Stimulated activated CD4-positive, alpha-beta T cell treated with anti-CD3 and anti-CD28 coated beads, Interleukin-2, amount 100 ng/mL, for 24 hours (primary cell): ENCODE measurements at regions not wholly inside any gene's neighbourhood (a gene's known extent, or its start where the extent isn't known, plus 50 kb on each side); places are given as distances from the start of the nearest gene placed in this dataset.
"Not testable (repeated sequence)": the region's sequence is repeated elsewhere in the genome, so short reads cannot be mapped to it uniquely, and the experiment has no call there.

ENCODE experiments used
- DNase-seq, 2 donors: peaks; one replicate each; pipeline ENCODE4 v3.0.0-alpha.2; 2020

DNA sequence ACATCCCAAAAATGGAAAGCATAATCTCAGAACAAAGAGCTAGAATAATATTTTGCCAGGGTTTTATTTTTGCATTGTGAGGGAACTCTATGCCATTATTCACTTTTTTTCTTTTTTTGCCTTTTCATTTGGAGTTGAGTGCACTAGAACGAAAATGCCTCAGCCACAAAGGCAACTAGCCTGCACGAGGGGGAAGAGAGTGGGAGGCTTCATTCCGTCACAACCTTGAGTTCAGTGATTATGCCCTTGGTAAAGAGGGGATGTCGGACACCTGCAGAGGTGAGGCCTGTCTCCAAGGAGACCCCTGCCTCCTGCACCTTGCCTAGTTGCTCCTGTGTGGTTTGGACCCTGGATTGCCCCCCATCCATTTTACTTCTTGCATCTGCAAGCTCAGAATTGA is 232.7 kb downstream of the TEX36 start:
- no peak for DNase-seq

GRCh38 chr10:125449571-125449970 is 233.4 kb downstream of the TEX36 start:
- DNase-seq, result no peak

DNA sequence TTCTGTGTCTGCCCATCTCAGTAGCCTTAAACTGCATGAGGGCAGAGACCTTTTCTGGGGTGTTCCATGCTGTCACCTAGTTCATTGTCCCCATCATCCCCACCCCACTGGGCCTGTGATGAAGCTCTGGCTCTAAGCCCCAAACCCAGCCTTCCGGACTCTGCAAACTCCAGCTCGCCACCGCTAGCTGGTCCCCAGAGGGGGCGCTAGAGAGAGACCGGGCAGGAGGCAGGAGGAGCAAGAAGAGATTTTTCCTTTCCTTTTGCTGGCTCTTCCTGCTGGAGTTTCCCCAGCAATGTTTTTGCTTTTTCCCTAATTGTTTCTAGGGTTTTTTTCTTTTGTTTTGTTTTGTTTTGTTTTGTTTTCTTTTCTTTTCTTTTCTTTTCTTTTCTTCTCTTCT is 234.4 kb downstream of the TEX36 start:
- DNase-seq, result peak in 1 of 2 donors; percentile 4

DNA sequence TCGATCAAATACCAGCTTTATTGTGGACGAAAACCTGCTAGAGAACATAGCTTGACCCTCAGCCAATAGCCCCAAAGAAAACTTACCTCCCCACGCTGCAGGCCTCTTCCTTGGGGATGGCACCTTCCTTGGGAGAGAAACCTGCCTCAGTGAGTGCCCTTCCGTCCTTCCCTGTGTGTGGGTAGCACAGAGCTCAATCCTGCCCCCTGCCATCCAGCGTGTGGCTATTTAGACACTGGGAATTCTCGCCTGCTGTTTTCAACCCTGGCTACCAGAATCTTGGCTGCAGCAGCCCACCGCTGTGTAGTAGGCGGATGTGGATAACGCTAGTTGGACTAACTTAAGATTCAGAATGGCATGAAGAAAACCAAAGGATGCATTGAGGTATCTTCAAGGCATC is 238.2 kb downstream of the TEX36 start:
- DNase-seq, result no peak

DNA sequence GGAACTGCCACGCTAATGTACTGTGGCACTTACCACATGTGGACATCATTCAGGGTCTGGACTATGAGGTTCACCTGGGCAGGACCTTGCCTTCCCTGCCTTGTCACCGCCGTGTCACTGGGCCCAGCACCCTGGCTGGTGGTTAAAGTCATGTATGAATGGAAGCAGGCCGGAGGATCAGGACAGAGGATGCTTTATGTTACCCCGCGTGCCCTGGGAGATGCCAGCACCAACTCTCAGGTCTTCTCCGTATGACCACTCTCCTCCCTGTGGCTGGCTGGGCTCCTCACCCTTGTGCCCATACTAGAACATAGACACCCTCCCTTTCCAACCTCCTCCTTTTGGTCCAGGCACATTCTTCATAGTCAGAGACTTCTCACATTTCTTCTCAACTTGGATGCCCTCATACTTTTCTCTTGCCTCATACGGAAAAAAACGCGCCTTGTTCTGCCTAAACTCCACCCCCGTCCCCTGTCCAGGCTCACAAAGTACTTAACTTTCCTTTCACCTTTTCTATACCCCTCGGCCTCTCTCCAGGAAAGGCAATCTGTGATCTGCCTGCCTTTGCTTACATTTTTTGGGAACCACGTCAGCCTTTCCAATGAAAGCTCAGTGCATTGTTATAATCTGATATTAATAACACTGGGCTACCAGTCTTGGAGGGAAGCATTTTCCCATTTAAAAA is 240.0 kb downstream of the TEX36 start:
- no peak for DNase-seq

DNA sequence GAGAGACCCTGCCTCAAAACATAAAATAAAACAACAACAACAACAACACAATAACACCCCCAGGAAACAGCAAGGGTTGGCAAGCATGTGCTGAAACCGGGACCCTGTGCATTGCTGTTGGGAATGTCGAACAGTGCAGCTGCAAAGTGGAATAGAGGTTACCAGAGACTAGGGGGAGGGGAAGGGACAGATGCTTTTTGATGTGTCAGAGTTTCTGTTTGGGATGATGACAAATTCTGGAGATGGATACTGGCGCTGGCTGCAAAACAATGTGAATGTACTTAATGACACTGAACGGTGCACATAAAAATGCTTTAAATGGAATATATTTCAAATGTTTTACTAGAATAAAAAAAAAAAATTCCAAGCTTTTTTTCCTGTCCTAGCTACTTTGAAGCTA is 241.8 kb downstream of the TEX36 start:
- no peak for DNase-seq

GRCh38 chr10:125431149-125431548 is 251.8 kb downstream of the TEX36 start:
- no peak for DNase-seq

GRCh38 chr10:125428054-125428453 is 254.9 kb downstream of the TEX36 start:
- no peak for DNase-seq

DNA sequence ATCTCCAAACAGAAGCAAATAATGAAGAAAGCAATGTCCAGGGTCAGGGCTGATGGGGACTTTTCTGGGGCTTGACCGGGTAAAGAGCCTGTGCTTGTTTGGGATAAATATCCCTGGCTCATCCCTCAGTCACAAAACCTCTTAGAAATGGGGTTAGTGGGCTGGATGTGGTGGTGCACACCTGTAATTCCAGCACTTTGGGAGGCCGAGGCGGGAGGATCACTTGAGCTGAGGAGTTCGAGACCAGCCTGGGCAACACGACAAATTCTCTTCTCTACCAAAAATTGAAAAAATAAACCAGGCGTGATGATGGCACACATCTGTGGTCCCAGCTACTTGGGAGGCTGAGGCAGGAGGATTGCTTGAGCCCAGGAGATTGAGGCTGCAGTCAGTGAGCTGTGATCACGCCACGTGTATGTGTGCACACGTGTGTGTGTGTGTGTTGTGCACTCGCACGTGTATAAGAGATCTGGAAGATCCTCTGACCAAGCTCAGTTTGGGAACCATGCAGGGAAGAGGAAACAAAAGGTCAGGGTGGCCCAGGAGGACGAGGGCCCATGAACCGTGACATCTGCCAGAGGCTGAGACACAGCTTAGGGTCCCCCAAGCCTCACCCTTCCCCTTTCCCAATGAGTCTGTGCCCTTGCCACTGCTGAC is 258.6 kb downstream of the TEX36 start:
- DNase-seq, result no peak

DNA sequence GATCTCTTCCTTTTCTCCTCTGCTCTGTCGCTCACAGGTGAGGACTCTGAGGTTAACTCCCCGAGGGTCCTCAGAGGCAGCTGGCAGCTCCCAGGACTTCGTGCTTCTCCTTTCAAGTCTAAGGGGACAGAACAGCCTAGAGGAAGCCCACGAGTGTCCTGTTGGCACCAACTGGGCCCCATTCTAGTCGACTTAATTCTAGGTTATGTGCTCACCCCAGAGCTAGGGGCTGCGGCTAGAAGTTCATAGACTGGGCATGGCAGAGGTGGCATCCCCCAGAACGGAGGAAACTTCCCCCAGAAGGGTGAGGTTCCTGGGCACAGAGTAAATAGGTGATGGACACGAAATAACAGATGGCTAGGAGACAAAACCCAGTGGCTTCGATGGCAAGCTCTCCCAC is 259.4 kb downstream of the TEX36 start:
- DNase-seq, result no peak

DNA sequence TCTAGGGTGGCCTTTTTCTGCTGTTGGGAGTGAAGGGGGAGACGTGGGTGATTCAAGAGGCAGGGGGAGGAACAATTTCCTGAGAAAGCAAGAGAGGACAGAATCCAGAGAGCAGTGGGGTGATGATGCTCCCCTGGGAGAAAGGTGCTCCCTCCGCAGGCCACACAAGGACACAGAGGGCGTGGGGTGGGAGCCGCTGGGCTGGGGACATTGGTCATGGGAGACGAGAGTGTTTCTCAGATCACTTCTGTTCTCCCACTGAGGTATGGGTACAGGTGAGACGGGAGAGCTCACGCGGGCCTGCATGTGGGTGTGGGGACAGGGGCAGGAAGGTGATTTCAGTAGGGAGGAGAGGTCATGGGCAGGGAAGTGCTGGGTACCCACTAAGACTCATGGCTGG is 259.5 kb upstream of the CTBP2 start:
- no peak for DNase-seq

DNA sequence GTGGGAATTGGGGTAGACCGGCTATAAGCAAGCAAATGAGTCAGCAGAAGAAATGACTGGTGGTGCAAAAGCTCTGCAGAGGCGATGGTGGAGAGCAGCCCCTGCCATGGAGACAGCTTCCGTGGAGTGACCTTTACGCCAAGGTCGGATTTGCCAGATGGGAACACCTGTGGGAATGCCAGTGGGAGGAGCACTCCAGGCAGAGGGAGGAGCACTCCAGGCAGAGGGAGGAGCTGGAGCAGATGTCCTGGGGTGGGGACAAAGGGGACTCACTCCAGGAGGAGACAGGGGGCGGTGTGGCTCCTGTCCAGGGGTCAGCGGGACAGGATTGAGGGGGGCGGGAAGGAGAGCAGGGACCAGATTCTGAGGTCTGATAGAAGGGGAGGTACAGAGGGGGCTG is 258.8 kb upstream of the CTBP2 start:
- no peak for DNase-seq

DNA sequence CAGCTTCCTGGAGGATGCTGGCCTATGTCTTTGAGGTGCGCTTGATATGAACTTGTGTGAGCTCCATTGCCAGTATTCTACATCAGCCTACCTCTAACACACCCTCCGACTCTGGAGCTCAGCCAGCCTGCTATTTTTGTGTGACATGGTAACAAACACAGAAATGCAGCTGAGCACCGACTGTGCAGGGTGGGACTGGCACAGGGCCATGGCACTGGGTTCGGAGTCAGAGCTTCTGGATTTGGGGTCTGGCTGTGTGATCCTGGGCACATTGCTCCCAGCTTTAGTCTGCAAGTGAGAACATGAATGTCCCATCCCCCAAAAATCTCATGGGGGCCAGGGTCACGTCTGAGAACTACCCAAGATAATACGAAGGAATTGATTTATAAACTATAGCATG is 257.2 kb upstream of the CTBP2 start:
- DNase-seq, result no peak

- DNase-seq, result no peak
These were observed 255.6 kb upstream of the CTBP2 start for GRCh38 chr10:125415964-125416363.

DNA sequence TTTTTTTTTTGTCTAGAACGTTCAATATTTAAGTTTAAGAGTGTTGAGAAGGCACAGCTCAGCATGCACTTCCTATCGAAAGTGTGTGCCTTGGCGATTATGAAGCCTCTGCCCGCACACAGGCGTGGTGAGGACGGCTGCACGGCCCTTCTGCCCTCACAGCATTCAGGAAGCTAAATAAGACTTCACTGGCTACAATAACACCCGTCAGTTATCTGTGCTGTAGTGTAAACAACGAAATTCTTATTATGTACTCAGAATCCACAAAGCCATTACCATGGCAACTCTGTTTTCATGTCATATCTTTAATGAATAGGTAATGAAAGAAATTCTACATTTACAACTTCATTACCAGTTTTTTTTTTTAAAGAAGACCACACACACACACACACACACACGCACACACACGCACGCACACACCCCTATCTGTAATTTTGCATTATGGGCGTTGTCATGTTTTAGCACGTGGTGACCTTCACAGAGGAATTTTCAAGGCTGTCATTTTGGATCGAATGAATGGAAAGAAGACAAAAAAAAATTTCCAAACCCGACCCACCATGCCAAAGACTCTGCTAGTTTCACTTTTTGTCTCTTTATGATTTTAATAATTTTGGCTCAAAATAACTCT is 254.8 kb upstream of the CTBP2 start:
- no peak for DNase-seq

DNA sequence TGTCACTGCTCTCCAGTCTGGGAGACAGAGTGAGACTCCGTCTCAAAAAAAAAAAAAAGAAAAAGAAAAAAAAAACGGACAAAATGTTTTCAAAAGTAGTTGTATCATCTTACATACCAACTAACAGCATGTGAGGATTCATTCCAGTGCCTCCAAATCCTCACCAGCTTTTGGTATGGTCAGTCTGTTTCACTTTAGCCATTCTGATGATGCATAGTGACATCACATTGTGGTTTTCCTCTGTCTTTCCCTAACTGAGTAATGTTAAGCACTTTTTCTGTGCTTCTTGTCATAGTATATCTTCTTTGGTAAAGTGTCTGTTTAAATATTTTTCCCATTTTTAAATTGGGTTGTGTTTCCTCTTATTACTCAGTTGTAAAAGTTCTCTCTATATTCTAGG is 251.4 kb upstream of the CTBP2 start:
- no peak for DNase-seq

DNA sequence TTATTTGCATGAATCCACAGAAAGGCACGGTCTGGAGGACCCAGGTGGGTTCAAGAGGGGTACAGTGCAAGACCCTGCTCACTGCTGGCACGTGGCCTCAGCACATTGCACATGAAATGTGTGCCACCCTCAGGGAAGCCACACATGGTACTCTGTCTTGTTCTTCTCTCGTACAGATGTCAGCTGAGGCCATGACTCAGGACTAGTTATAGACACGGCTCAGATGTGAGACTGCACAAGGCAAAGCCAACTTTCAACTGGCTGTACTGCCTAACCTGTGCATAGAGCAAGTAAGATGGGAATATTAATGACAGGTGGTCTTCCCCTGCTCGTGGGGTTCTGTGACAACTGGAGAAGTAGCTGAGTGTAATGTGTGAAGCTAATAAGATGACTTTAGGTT is 249.4 kb upstream of the CTBP2 start:
- DNase-seq, result no peak

DNA sequence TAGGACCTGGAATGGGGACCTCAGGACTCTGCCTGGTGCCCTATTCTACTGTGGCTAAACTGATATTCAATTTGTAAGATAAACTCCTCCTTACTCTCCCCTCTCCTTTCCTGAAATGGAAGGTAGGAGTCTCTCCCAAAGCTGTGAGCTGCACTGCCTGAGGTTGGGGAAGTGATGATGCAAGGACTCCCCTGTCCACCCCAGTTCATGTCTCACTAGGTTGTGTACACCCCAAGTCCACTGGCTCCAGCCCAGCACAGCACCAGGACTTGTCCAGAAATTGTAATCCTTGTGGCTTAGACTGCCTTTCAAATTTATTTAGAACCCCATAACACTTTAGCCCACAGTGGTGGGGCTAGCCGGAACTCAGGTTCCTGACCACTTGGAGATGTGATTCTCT is 247.2 kb upstream of the CTBP2 start:
- no peak for DNase-seq

DNA sequence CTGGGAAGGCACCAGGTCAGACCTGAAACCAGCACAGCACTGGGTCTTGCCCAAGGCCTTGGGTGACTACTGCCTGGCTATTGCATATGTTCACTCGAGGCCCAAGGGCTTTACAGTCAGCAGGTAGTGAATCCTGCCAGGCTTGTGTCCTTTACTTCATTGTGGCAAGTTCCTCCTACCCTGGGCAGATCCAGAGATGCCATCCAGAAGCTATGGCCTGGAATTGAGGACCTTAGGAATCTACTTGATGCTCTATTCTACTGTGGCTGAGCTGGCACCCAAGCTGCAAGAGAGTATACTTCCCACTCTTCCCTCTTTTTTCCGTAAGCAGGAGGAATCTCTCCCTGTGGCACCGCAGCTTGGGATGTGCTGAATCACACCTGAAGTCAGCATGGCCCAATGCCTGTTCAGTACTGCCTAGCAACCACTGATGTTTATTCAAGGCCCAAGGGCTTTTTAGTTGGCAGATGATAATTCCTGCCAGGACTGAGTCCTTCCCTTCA is 246.7 kb upstream of the CTBP2 start:
- no peak for DNase-seq

GRCh38 chr10:125404902-125405301 is 244.5 kb upstream of the CTBP2 start:
- not testable (repeated sequence) for DNase-seq

DNA sequence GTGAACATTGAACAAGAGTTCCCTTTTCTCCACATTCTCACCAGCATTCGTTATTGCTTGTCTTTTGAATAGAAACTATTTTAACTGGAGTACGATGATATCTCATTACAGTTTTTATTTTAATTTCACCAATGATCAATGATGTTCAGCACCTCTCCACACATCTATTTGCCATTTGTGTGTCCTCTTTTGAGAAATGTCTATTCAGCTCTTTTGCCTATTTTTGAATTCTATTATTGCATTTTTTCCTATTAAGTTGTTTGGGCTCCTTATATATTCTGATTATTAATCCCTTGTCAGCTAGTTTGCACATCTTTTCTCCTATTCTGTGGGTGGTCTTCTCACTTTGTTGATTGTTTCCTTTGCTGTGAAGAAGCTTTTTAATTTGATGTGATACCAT is 241.1 kb upstream of the CTBP2 start:
- no peak for DNase-seq

DNA sequence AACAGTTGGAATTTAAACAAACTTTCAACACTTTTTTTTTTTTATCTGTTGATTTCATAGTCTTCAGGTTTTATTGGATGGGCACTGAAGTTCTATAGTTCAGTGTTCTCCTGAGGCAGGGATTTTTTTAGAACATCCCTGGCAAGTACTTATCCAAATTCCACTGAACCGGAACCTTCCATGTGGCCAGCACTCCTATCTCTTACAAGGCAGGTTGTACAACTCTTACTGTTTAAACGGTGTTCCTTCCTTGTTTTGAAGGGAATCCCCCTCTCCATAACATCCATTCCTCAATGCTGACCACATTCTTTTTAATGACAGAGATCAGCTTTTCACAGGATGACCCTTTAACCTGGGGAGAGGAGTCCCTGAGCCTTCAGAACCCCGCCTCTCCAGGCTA is 238.9 kb upstream of the CTBP2 start:
- no peak for DNase-seq

- DNase-seq, result no peak
These were observed 237.9 kb upstream of the CTBP2 start for GRCh38 chr10:125398270-125398669.

- DNase-seq, result no peak
These were observed 237.2 kb upstream of the CTBP2 start for GRCh38 chr10:125397608-125398007.
